C4-2B (cell line): ENCODE measurements at regions not wholly inside any gene's neighbourhood (a gene's known extent, or its start where the extent isn't known, plus 50 kb on each side); places are given as distances from the start of the nearest gene placed in this dataset.

Experiments used
- H3K27ac ChIP-seq: fragments of 450-650 bp; 2 replicates; pipeline ENCODE4 v1.5.1; 2017
- ZFX ChIP-seq: fragments of 450-650 bp; IDR thresholded peaks from 2 replicates; pipeline ENCODE4 v1.6.1; 2017
- TF ChIP-seq, protein P1 (sequence below): fragments of 450-650 bp; conservative IDR thresholded peaks from 2 replicates; pipeline ENCODE4 v1.5.1; 2017; ENCODE audit warnings: mild to moderate bottlenecking

DNA sequence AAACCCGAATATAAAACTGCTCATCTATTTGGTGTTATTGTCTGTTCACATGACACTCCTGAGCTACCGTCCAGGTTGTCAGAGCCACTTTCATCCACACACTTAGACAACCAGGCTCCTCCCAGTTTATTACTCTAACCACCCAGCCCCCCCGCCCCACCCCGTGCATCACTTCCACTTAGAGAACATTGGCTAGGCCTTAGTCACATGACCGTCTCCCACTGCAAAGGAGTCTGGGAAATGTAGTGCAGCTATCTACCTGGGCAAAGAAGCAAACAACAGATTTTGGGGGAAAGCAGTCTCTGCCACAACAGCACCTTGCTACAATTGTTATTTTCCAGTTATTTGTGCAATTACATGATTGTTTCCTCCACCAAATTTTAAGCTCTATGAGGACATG is 57.6 kb upstream of the RBPJ start:
- H3K27ac ChIP-seq: no peak overlapping the region
- no peak for TF ChIP-seq ZFX
- TF ChIP-seq, protein P1, sequence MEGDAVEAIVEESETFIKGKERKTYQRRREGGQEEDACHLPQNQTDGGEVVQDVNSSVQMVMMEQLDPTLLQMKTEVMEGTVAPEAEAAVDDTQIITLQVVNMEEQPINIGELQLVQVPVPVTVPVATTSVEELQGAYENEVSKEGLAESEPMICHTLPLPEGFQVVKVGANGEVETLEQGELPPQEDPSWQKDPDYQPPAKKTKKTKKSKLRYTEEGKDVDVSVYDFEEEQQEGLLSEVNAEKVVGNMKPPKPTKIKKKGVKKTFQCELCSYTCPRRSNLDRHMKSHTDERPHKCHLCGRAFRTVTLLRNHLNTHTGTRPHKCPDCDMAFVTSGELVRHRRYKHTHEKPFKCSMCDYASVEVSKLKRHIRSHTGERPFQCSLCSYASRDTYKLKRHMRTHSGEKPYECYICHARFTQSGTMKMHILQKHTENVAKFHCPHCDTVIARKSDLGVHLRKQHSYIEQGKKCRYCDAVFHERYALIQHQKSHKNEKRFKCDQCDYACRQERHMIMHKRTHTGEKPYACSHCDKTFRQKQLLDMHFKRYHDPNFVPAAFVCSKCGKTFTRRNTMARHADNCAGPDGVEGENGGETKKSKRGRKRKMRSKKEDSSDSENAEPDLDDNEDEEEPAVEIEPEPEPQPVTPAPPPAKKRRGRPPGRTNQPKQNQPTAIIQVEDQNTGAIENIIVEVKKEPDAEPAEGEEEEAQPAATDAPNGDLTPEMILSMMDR: no peak

GRCh38 chr4:26264109-26264508 is 56.7 kb upstream of the RBPJ start:
- no peak overlapping the region for H3K27ac ChIP-seq
- TF ChIP-seq, protein P1: no peak
- TF ChIP-seq ZFX: no peak

- no peak overlapping the region for H3K27ac ChIP-seq
- no peak for TF ChIP-seq ZFX
- TF ChIP-seq, protein P1: no peak
Measured at GRCh38 chr4:26267087-26267486, 53.7 kb upstream of the RBPJ start.

GRCh38 chr4:26268246-26268645 is 52.6 kb upstream of the RBPJ start:
- TF ChIP-seq, protein P1: no peak
- no peak for TF ChIP-seq ZFX
- no peak overlapping the region for H3K27ac ChIP-seq

DNA sequence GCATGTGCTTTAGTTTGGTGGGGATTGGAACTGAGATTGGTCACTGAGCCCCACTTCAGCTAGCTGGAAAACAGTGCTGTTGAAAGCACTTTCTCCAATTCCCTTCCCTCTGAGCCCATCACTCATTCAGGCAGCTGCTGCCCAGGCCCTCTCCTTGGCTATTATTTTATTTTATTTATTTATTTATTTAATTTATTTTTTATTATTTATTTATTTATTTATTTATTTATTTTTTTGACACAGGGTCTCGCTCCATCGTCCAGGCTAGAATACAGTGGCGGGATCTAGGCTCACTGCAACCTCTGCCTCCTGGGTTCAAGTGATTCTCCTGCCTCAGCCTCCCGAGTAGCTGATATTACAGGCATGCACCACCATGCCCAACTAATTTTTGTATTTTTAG is 51.8 kb upstream of the RBPJ start:
- H3K27ac ChIP-seq: no peak overlapping the region
- TF ChIP-seq, protein P1: no peak
- TF ChIP-seq ZFX: no peak
